Left renal pelvis (tissue), 4 donors: ENCODE measurements at regions not wholly inside any gene's neighbourhood (a gene's known extent, or its start where the extent isn't known, plus 50 kb on each side); places are given as distances from the start of the nearest gene placed in this dataset.

Experiments used
- DNase-seq, 4 donors: peaks; one replicate each; pipeline ENCODE4 v3.0.0-alpha.2; 2013; ENCODE audit warnings: low read depth in 4 of 4, low spot score in 3 of 4

DNA sequence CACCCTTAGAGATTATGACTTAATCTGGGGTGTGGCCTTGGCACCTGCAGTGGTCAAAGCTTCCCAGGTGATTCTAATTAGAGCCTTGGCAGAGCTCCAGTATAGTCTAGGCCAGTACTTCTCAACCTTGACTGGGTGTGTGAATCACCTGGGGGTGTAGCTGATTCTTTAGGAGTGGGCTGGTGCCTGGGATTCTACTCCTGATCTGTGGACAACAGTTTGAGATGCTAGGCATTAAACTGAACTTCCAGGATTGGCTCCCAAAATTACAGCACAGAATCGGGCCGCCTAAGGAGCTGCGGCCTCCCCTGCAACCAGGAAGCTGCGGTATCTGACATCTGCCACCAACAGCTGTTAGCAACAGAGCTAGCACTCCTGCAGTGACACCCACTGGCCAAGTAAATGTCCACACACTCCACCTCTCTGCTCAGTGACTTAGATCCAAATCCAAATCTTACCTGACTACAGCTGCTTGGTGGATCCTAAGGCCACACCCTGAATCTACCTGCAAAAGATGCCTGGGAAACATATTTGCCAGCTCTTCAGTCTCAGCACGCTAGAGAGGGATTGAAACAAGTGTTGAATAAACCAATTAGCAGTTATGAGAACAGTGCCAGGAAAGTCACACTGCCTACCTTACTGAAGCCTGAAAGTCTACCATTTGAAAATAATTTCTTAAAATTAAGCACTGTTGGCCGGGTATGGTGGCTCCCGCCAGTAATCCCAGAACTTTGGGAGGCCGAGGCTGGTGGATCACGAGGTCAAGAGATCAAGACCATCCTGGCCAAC, 126.7 kb downstream of the UNC5CL start:
- DNase-seq = no peak

- no peak for DNase-seq
Measured at GRCh38 chr6:40910260-40910893, 128.6 kb downstream of the UNC5CL start.

DNA sequence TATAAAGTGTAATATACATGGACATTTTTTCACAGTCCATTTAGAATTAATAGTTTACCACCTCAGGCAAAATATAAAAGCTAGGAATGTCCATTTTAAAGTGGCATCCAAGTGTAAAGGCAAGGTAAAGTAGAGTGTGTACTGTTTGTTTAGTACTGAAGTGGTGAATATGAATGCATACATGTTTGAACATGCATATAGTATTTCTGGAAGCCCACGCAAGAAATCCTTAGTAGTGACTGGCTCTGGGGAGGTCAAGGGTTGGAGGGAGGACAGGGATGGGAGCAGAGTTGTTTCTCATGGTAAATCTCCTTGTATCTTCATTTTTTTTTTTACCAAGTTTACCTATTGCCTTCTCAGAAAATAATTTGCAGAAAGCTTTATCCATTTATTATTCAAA, 129.2 kb downstream of the UNC5CL start:
- no peak for DNase-seq

GRCh38 chr6:40907198-40907701, 131.8 kb downstream of the UNC5CL start:
- no peak for DNase-seq

GRCh38 chr6:40906759-40907158, 132.3 kb downstream of the UNC5CL start:
- no peak for DNase-seq

GRCh38 chr6:40904583-40905194, 134.3 kb downstream of the UNC5CL start:
- DNase-seq = no peak

DNA sequence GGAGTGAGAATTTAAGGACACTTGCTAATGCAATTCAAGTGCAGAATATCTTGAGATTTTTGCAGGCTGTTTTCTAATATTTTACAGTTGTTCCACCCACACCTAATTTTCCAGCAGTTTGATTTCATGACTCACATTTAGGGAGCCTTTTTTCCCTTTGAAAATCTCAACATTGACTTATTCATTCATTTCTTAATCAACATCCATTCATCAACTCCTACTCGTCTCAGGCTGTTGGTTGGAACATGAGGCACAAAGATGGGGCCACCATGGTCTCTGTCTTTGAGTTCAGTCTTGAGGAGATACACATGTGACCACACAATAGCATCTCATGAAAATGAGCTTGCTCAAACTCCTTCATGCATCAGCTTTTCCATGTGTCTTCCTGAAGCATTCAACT, 135.6 kb downstream of the UNC5CL start:
- DNase-seq = no peak

- no peak for DNase-seq
Measured at GRCh38 chr6:40901322-40902055, 137.5 kb downstream of the UNC5CL start.

DNA sequence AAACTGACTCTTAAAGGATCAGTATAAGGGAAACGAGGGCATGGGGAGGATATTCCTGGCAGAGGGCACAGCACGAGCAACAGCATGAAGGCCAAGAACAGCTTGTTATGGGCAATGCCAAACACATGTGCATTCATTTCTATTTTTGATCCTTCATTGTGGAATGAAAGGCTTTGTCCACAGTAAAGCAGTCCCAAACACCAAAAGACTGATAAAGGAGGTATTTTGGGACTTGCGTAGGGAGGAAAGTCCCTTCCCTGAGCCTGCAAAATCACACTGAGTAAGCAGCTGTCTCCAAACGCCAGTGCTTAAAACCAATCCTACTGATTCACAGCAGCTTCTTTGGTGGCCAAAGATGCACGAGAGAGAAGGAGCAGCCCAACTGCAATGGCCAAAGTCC, 138.2 kb downstream of the UNC5CL start:
- DNase-seq = no peak

DNA sequence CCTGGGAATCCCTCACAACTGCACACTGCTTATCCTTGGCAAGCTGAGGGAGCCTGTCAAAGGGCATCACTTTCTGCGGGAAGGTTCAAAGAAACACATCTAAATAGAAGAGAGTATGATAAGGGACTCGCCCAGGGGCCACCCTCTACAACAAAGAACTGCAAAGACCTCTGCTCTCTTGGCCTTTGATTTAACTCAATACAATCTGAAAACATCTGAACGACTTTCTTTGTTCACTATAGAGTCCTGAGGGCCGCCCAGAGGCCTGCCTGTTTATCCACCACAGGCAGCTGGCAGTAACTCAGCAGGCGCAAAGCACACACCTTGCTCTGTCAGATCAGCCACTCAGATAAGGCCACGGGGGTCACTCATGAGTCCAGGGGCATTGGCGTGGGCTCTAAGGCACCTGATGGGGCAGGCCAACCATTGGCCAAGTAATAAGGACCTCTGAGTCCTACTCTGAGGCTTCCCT, 139.3 kb downstream of the UNC5CL start:
- no peak for DNase-seq

- DNase-seq = no peak
Measured at GRCh38 chr6:40898073-40898472, 140.9 kb downstream of the UNC5CL start.

- no peak for DNase-seq
Measured at GRCh38 chr6:40897390-40898003, 141.5 kb downstream of the UNC5CL start.

- no peak for DNase-seq
Measured at GRCh38 chr6:40896696-40897095, 142.3 kb downstream of the UNC5CL start.

GRCh38 chr6:40894962-40895799, 143.8 kb downstream of the UNC5CL start:
- no peak for DNase-seq

- no peak for DNase-seq
Measured at GRCh38 chr6:40893021-40893420, 146.0 kb downstream of the UNC5CL start.

DNA sequence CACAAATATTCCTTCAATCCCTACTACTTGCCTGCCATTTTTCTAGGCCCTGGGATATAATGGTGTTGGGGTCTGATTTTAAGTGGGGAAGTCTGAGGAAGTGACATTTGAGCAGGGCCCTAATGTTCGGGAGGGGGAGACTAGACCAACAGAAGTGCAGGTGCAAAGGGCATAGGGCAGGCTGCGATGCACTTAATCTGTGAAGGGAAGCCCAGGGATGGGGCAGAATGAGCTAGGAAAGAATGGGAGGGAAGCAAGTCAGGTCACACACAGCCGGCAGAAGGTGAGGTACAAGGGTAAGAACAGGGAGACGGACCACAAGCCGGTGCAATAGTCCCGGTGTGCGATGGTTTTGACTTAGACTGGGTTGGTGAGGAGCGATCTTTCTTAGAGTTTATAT, 146.8 kb downstream of the UNC5CL start:
- DNase-seq = no peak

- no peak for DNase-seq
Measured at GRCh38 chr6:40891686-40892085, 147.3 kb downstream of the UNC5CL start.

DNA sequence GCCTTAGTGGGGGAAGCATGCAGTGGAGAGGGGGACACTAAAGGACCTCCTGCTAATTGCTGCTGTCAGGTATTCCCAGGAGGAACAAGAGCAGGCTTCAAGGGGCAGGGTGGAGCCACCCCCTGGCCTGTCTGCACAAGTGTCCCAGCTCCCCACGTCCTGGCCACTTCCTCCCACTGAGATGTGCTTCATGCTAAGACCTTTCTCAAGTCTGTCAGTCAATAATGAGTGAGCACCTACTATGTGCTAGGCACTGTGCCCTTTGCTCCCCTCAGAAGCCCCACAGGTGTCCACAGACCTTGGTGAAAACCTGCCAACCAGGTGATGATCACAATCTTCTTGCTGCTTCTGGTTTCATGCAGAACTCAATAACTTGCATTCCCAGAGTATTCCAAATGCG, 147.9 kb downstream of the UNC5CL start:
- no peak for DNase-seq

- no peak for DNase-seq
Measured at GRCh38 chr6:40889137-40889832, 149.7 kb downstream of the UNC5CL start.
